ENCODE measurements at regions not wholly inside any gene's neighbourhood (a gene's known extent, or its start where the extent isn't known, plus 50 kb on each side); places are given as distances from the start of the nearest gene placed in this dataset.

DNA sequence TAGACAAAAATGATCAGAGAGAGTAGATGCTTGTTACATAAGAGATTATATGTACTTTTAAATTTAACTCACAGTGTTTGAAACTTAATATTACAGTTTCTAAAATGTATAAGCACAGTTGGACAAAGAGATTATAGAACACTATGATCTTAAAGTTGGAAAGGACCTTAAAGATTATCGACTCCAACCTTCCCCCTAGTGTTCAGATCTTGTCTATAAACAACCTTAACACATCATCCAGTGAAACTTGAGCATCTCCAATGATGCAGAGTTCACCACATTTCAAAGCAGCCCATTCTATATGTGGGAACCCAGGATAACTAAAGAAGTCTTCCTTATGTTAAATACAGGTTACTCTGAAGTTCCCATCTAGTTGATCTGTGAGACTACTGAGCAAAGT lies 480.8 kb downstream of the RMST start:
- H2AFZ ChIP-seq (ENCODE audit: low read depth, low read length): no peak overlapping the region
- no peak overlapping the region for H3K4me3 ChIP-seq (ENCODE audit: low read length)
- H3K27me3 ChIP-seq (ENCODE audit: insufficient read depth, low read depth, low read length): no peaks in the 10 kb centered on the region
- H3F3A ChIP-seq (ENCODE audit: insufficient read depth, low read length, poor library complexity, severe bottlenecking): no peaks in the 10 kb centered on the region
- H3K4me2 ChIP-seq (ENCODE audit: low read length): no peak overlapping the region
- no peak overlapping the region for H3K9ac ChIP-seq (ENCODE audit: low read length)
- no peaks in the 10 kb centered on the region for H3K36me3 ChIP-seq (ENCODE audit: insufficient read depth, low read length)
- no peaks in the 10 kb centered on the region for H3K9me2 ChIP-seq (ENCODE audit: insufficient read depth, low read length)
- H3K79me2 ChIP-seq (replicated peaks; ENCODE audit: insufficient read depth, low read length): no peaks in the 10 kb centered on the region
- H4K20me1 ChIP-seq (ENCODE audit: insufficient read depth): no peaks in the 10 kb centered on the region
- TF ChIP-seq POLR2AphosphoS5 (IDR thresholded peaks at IDR 0.05): no peak
- TF ChIP-seq, protein P1, sequence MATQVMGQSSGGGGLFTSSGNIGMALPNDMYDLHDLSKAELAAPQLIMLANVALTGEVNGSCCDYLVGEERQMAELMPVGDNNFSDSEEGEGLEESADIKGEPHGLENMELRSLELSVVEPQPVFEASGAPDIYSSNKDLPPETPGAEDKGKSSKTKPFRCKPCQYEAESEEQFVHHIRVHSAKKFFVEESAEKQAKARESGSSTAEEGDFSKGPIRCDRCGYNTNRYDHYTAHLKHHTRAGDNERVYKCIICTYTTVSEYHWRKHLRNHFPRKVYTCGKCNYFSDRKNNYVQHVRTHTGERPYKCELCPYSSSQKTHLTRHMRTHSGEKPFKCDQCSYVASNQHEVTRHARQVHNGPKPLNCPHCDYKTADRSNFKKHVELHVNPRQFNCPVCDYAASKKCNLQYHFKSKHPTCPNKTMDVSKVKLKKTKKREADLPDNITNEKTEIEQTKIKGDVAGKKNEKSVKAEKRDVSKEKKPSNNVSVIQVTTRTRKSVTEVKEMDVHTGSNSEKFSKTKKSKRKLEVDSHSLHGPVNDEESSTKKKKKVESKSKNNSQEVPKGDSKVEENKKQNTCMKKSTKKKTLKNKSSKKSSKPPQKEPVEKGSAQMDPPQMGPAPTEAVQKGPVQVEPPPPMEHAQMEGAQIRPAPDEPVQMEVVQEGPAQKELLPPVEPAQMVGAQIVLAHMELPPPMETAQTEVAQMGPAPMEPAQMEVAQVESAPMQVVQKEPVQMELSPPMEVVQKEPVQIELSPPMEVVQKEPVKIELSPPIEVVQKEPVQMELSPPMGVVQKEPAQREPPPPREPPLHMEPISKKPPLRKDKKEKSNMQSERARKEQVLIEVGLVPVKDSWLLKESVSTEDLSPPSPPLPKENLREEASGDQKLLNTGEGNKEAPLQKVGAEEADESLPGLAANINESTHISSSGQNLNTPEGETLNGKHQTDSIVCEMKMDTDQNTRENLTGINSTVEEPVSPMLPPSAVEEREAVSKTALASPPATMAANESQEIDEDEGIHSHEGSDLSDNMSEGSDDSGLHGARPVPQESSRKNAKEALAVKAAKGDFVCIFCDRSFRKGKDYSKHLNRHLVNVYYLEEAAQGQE (IDR thresholded peaks at IDR 0.05; ENCODE audit: borderline replicate concordance): no peak
- TF ChIP-seq SMC3 (conservative IDR thresholded peaks at IDR 0.05; ENCODE audit: poor library complexity): no peak
- no peak for TF ChIP-seq TAF1 (IDR thresholded peaks at IDR 0.05; ENCODE audit: low read depth)
- no peak for TF ChIP-seq RAD21 (conservative IDR thresholded peaks at IDR 0.05)
- no peak for TF ChIP-seq MXI1 (conservative IDR thresholded peaks at IDR 0.05; ENCODE audit: poor library complexity, severe bottlenecking)
- TF ChIP-seq EP300 (conservative IDR thresholded peaks at IDR 0.05; ENCODE audit: poor library complexity, severe bottlenecking): no peak
- TF ChIP-seq, protein P2, sequence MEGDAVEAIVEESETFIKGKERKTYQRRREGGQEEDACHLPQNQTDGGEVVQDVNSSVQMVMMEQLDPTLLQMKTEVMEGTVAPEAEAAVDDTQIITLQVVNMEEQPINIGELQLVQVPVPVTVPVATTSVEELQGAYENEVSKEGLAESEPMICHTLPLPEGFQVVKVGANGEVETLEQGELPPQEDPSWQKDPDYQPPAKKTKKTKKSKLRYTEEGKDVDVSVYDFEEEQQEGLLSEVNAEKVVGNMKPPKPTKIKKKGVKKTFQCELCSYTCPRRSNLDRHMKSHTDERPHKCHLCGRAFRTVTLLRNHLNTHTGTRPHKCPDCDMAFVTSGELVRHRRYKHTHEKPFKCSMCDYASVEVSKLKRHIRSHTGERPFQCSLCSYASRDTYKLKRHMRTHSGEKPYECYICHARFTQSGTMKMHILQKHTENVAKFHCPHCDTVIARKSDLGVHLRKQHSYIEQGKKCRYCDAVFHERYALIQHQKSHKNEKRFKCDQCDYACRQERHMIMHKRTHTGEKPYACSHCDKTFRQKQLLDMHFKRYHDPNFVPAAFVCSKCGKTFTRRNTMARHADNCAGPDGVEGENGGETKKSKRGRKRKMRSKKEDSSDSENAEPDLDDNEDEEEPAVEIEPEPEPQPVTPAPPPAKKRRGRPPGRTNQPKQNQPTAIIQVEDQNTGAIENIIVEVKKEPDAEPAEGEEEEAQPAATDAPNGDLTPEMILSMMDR (IDR thresholded peaks at IDR 0.05; ENCODE audit: poor library complexity, severe bottlenecking): no peak
- TF ChIP-seq EZH2 (IDR thresholded peaks at IDR 0.05; ENCODE audit: borderline replicate concordance, insufficient read depth, low read length, poor library complexity, severe bottlenecking): no peak
- H3K9me3 ChIP-seq (ENCODE audit: low read length): no peaks in the 10 kb centered on the region
- no peak overlapping the region for H3K27ac ChIP-seq (ENCODE audit: low read length)

DNA sequence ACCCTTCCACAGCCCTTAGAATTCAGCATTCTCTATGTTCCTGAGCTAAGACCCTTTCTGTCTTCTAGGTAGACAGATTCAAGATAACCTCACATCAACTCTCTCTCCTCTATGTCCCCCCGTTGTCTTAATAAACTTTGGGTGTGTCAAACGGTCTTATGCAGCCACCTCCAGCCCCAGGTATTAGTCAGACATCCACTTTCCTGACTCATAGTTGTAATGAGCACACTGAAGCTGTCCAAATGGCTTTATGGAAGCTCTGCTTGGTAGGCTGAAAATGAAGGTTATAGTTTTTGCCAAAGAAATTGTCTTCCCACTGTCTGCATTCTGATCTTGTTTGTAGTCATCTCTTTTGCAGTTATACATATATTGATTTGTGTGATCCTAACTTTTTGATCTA lies 482.0 kb downstream of the RMST start:
- no peaks in the 10 kb centered on the region for H4K20me1 ChIP-seq (ENCODE audit: insufficient read depth)
- no peaks in the 10 kb centered on the region for H3K79me2 ChIP-seq (replicated peaks; ENCODE audit: insufficient read depth, low read length)
- H3F3A ChIP-seq (ENCODE audit: insufficient read depth, low read length, poor library complexity, severe bottlenecking): no peaks in the 10 kb centered on the region
- TF ChIP-seq, protein P2 (IDR thresholded peaks at IDR 0.05; ENCODE audit: poor library complexity, severe bottlenecking): no peak
- no peak for TF ChIP-seq RAD21 (conservative IDR thresholded peaks at IDR 0.05)
- no peak for TF ChIP-seq TAF1 (IDR thresholded peaks at IDR 0.05; ENCODE audit: low read depth)
- TF ChIP-seq MXI1 (conservative IDR thresholded peaks at IDR 0.05; ENCODE audit: poor library complexity, severe bottlenecking): no peak
- no peak for TF ChIP-seq EZH2 (IDR thresholded peaks at IDR 0.05; ENCODE audit: borderline replicate concordance, insufficient read depth, low read length, poor library complexity, severe bottlenecking)
- no peak for TF ChIP-seq POLR2AphosphoS5 (IDR thresholded peaks at IDR 0.05)
- TF ChIP-seq SMC3 (conservative IDR thresholded peaks at IDR 0.05; ENCODE audit: poor library complexity): no peak
- TF ChIP-seq, protein P1 (IDR thresholded peaks at IDR 0.05; ENCODE audit: borderline replicate concordance): no peak
- TF ChIP-seq EP300 (conservative IDR thresholded peaks at IDR 0.05; ENCODE audit: poor library complexity, severe bottlenecking): no peak
- H3K9ac ChIP-seq (ENCODE audit: low read length): no peak overlapping the region
- H3K4me3 ChIP-seq (ENCODE audit: low read length): no peak overlapping the region
- no peak overlapping the region for H3K4me2 ChIP-seq (ENCODE audit: low read length)
- H3K36me3 ChIP-seq (ENCODE audit: insufficient read depth, low read length): no peaks in the 10 kb centered on the region
- no peaks in the 10 kb centered on the region for H3K9me3 ChIP-seq (ENCODE audit: low read length)
- H3K9me2 ChIP-seq (ENCODE audit: insufficient read depth, low read length): no peaks in the 10 kb centered on the region
- H3K27me3 ChIP-seq (ENCODE audit: insufficient read depth, low read depth, low read length): no peaks in the 10 kb centered on the region
- H2AFZ ChIP-seq (ENCODE audit: low read depth, low read length): no peak overlapping the region
- H3K27ac ChIP-seq (ENCODE audit: low read length): no peak overlapping the region

Measured in neural cell (in vitro differentiated cells).